ENCODE measurements at regions not wholly inside any gene's neighbourhood (a gene's known extent, or its start where the extent isn't known, plus 50 kb on each side); places are given as distances from the start of the nearest gene placed in this dataset.

DNA sequence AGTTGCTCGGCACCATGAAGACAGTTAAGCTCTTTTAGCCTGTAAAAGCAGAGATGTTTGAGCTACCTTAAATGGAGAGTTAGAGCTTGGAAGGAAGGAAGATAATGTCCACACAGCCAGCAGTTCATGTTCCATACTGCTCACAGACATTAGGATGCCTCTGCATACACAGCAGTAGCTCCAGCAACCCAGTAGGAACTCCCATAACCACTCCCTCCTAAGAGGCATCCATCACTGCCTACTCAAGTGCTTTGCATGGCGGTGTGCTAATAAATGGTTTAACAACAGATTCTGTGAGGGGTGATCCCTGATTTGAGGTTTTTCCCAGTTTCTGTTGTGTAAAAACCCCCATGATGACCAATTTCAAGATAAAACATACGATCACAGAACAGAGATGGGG, 286.4 kb downstream of the HACE1 start:
- no peak for DNase-seq

DNA sequence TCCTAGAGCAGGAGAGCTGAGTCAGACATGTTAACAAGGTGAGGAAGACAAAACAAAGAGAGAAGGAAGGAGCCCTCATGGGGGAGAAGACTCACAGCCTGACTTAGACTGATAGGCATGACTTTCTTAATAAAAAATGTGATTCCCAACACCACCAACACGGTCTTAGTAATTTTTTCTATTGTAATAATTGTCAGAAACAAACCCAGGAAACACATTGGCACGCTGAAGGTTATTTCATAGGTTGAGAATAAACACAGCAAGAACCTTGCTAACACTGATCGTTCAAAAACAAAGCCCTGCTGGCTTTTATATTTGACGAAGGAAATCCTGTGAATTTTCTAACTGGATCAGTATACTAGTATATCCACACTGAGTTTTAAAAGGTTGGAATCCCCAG, 286.8 kb downstream of the HACE1 start:
- no peak for DNase-seq

DNA sequence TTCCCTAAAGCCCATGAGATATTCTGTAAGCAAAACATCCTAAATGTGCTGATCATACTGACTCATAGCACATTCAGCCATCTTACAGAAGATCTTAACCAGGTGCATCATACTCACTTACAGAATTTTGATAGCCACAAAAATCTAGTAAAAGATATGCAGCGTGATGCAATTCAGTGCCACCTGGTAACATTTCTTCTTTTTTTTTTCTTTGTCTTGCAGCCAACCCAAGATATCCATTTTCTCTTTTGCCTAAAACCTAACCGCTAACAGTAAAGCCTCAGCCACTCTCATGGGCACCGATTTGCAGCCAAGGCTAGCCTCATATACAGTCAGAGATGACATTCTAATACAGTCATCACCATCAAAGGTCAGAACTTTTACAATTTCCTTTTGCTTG, 293.3 kb downstream of the HACE1 start:
- no peak for DNase-seq

DNA sequence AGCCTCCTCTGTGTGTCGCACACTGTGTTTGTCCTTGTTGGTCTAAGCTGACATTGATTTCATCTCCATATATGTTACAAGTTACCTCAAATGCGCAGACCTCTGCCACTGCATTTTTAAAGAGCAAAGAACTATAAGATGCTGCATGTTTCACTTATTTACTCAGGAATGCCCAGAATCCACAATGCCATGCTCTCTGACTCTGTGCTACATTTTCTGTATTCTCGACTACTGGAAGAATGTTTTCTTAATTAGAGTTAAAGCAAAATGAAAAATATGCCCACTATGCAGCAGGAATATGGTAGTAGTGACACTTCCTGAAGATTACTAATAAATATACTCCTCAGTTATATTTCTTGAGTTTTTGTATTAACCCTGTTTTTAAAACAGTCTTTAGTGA, 296.4 kb downstream of the HACE1 start:
- DNase-seq: no peak

DNA sequence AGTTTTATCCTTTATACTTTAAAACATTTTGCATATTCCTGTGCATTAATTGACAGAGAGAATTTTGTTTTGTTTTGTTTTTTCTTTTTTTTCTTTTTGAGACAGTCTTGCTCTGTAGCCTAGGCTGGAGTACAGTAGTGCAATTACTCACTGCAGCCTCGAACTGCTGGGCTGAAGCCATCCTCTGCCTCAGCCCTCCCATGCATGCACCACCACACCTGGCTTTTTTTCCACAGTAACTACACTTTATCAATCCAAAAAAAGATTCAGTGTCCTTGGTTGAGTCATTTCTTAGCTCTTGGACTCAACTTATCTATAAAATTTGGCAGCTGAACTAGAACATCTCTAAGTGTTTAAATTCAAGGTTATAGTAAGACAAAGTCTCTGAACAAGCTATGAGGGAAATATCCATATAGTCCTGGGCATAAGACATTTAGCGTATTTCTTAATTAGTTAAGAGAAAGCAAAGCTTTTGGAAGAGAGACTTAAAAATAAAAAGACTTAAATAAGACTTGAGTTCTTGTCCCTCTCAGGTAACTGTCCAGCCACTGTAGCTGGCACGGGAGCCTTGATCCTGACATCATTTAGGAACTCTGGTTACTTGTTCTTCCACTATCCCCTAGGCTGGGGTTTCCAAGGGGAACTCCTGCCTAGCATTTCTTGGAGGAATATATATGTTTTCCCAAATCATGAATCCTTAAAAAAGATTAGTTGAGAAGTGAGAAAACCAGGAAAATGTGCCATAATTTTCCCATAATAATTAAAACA, 300.1 kb downstream of the HACE1 start:
- no peak for DNase-seq

DNA sequence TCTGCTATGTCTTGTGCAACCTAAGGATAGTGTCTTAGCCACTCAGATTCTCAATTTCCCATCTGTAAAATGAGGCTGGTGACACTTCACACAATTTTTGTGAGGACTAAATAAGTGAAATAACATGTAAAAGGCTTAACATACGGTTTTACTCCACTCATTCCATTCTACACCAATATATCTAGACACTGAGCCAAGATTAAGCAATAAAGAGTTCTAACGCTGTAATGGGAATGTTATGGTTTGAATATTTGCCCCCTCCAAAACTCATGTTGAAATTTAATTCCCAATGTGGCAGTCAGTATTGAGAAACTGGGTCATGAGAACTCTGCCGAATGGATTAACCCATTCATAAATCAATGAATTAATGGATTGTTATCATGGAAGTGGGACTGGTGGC, 301.0 kb downstream of the HACE1 start:
- no peak for DNase-seq

DNA sequence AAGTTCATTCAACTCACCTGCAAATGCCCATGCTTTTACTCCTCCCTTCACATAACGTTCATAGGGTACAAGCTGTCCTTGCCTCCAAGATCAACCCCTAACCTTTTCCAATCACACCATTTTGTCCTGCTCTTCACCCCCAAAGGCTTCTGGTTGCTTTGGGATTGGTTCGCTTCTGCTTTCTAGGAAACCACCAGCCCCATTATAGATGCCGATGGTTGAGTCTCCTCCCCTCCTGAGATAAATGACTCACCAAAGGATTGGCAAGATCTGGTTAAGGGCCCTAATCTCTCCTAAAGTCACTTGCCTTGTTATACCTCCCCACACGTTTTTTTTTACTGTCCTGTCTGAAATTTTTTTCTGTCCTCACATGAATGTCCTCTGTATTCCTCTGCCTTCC, 311.4 kb downstream of the HACE1 start:
- DNase-seq: no peak

DNA sequence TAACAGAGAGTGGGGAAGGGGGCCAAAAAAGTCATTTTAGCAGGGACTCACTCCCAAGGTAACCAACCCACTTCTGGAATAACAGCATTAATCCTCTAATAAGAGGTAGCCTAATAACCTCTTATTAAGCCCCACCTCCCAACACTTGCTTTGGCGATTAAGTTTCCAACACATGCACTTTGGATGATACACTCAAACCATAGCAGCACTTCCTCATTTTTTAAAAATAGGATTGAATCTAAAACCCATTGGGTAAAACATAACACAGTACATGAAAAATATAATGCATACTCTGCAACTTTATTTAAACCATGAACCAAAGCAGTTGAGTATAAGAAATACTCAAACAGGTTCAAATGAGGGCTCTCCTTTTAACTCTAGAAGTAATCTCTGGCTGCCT, 318.3 kb downstream of the HACE1 start:
- DNase-seq: no peak

DNA sequence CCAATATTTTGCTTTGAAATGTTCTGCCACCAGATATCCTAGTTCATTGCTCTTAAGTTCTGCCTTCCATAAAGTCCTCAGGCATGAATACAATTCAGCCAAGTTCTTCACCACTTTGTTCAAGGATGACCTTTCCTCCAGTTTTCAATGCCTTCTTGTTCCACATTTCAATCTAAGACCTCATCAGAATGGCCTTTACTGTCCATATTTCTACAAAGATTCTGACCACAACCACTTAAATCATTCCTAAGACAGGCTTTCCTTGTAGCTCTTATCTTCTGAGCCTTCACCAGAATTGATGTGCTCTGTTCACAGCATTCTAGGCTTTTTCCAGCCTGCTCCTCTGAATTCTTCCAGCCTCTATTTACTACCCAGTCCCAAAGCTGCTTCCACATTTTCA, 319.0 kb downstream of the HACE1 start:
- no peak for DNase-seq

DNA sequence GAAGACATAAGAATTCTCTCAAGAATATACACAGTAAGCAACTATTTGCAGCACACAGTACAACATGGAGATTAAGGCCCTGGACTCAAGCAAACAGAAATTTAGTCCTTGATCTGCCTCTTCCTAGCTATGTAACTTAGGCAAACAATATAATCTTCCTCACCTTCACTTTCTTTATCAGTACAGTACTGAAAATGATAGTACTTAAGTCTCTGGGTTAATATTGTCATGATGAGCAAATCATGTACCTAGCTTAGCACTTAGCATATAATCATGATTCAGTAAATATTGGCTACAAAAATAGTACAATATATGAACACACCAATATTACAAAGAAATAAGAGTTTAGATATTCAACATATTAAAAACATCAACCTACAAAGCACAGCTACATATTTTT, 320.5 kb downstream of the HACE1 start:
- no peak for DNase-seq

DNA sequence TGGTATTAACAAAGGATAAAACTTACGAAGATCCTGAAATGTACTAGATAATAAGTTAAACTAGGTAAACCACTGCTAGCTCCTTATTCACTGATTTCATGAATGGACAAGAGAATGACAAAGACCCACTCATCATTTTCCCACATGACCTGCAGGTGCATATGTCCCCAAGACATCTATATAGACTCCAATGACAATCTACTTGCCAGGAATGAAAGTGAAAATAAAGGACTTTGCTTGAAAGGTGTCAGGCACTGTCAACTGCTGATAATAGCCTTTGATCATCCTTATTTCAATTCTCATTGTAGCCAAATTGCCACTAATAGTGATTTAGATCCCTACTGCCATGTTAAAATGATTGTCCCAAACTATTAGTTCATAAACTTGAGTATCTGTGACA, 321.8 kb downstream of the HACE1 start:
- no peak for DNase-seq

DNA sequence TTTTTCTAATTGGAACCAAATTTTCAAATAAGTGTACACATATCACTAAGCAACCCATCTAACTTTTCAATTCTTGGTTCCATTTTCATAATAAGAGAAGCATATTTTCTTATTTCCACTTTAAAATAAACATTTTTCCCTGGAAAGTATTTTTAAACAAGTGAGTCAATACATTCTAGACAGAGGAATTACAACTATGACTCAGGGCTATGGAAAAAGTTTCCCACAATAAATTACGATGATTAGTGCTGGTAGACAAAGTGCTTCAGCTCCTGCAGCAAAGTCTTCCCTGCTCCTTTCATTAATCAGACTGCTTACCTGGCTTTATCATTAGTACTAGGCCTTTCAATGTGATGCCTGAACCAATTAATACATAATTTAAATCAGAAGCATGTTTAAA, 322.5 kb downstream of the HACE1 start:
- no peak for DNase-seq

DNA sequence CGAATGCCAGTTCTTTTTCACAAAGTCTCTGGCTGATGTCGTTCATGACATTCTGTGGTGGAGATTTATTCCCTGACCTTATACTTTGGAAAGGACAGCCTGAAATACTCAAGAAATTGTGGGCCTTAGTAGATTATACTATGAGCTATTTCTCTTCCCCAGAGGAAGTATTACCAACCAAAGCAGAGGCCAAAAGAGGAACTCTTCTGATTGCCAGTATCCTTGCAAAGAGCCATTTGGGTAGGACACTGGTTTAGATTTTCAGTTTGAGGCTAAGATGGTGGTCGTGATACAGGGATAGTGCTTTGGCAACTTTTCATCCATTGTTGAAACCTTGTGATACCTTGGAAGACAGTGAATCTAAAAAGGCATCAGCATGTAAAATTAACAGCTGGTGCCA, 327.3 kb downstream of the HACE1 start:
- no peak for DNase-seq

DNA sequence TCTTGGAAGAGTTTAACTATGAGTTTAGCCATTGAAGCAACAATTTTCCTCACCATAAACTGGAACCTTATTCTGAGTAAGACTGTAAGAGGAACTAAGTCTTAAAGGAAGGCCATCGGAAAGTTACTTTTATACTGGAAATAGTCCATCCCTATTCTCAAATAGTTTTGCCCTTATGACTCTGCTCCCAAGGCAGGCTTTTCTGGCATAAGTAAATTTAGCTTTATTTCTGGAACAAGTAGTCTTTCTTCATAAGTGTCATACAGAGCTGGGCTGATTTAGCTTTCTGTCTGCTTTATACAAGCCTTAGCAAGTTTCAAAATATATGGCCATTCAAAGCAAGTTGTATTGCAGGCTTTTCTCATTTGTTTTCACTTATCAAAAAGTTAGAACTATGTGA, 328.1 kb downstream of the HACE1 start:
- no peak for DNase-seq

DNA sequence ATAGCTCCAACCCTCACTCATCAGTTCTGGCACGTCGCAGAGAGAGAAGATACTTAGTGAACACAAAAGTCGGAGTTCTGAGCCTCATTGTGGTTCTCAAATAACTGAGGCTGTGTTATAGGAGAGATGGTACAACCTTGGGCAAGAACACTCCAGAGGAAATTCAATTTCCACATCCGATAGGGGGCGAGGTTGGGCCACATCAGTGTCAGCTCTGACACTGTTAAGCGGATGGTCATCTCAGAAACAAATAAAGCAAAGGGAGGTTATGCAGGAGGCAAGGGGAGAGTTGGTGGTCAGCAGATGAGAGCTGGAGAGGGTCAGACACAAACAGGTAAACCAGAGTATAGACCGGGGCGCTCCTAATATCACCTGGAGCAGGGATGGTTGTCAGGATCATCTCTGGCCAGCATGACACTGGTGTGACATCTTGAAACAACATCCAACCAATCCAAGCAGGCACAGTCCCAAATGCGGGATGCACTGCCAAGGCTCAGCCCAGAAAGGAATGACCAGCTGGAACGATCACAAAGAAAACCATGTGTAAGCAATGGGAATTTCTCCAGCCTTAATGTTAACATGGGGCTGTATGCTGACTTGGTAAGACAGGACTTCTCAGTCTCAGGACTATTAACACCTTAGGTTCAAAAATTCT, 331.8 kb downstream of the HACE1 start:
- no peak for DNase-seq

DNA sequence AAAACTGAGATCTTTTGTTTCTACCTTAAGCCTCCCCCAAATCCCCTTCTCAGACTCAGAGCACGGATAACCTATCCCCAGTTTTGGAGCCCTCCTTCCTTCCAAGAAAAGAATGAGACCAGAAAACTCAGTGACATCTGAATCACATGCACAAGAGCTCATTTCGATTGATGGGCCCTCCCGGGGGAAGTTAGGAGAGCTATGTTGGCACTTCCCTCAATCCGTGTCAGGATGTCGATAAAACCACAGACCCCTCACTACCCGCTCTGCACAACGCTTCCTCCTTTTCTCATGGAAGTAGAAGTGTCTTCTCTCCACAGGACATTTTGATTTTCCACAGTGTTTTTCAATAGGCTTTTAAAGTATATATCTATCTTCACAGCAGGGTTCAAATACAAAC, 332.4 kb downstream of the HACE1 start:
- DNase-seq: no peak

DNA sequence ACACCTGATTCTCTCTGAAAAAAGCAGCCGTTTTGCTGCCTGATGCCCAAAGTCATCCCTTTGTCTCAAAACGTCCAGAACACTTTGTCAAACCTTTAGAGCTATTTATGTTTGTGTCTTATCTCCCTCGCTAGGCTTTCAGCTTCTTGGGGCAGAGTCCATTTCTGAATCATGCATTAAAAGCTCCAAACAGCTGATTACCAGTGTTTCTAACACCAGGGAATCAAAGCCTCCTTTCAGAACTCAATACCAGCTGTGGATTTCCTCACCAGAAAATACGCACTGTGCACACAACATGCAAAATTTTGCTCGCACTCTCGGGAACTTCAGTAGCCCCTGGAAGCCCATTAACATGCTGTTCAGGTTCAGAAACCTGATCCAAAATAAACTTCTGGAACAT, 333.3 kb downstream of the HACE1 start:
- DNase-seq: no peak

DNA sequence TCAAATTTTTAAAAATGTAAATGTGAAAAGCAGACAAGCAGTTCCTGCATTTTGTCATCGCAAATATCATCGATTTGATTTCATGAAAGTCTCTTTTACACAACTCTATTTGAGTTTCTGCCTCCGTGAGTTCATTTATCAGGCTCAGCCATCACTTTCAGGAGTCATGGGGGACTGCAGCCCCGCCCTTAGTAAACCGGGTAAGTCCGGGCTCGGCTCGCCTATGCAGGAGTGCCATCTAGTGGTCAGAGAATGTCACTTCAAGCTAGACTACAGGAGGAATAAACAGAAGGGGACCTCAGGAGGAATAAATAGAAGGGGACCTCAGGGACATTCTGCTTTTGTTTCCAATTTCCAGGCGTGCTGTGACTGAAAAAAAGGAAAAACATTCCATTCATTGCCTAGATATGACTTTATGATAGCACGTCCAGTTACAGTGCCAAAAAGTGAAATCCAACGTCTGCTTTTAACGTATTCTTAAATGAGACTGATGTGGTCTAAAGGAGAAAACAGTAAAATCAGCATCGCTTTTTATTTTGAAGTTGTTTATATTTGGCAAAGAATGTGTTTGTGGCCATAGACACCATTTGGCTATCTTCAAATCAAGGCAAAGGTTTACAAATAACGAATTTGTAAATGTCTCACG, 333.9 kb downstream of the HACE1 start:
- no peak for DNase-seq

DNA sequence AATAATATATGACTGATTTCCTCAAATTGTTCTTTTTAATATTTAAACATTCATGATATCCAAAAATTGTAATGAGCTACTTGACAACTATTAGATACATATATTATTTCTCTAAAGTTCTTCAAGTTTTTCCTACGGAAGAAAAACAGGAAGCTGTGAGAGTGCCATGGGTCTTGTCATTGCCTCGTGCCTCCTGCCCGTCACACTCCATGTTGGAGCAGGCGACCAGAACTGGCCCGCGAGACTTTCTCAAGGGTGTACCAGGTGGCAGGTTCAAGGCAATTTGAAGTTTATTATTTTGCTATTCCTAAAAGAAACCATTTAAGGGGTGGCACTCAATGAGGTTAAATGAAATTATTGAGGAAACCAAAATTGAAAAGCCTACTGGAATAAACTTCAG, 337.2 kb downstream of the HACE1 start:
- DNase-seq: no peak

DNA sequence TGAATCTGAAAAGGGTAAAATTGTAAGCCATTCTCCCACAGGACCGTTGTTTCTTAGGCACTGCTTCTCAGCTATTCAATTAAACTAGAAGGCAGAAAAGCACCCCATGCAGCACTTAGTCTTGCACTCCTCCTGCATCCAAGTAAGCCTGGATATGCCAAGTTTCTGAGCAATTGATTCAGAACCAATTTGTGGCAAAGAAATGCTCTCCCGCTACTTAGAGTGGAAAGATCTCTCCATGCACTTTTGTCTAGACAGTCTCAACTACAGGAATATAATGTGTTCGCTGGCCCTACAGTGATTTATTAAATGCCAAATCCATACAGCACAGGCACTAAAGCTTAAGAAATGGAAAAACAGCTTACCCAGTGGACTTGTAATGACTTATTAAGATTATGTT, 338.5 kb downstream of the HACE1 start:
- DNase-seq: no peak

DNA sequence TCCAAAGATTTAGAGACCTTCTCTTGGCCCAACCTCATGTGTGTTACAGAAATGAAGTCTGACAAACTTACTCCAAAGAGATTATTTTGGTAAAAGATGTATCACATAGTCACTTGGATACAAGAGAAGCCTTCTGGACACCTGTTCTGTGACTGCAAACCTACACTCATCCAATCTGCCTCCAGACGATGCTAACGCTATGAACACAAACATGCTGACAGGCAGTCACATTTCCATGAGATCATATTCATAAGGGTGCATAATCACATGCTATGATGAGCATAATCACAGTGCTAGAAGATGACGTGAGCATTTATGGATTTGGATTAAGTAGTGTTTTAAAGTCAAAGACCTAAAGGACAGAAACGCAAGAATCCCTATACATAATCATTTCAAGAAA, 340.2 kb downstream of the HACE1 start:
- DNase-seq: no peak

DNA sequence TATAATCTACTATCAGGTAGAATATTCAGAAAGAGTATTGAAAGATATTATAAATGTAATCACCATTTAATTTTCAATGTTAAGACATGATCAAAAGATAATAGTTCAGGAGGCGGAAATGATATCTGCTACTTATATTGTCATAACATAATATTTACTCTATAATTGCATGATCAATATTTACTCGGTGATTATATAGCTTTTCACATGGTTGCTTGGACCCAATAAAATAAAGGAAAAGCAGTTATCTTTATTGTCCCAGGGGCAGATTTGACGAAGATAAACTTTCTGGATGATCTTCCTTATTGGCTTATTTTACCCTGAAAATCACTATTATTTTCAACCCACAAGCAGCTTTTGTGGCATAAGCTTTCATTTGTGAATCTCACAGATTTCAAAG, 350.4 kb downstream of the HACE1 start:
- no peak for DNase-seq

DNA sequence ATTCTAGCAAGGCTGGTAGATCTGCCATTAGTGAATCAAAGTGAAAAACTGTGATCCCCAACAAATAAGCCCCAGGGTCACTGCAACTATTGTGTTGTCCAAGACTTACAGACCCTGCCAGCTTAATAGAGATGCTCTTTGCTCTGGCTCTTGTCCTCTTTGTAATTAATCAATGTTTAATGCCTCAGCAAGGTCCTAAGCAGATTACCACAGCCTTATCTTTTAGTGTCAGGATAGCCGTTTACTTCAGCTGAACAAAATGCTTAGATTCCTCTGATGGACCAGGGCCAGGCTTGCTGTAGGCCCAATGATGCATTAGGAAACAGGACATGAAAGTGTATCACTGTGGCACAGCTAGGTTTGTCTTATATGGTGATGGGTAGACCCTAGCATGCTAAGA, 353.3 kb downstream of the HACE1 start:
- no peak for DNase-seq

DNA sequence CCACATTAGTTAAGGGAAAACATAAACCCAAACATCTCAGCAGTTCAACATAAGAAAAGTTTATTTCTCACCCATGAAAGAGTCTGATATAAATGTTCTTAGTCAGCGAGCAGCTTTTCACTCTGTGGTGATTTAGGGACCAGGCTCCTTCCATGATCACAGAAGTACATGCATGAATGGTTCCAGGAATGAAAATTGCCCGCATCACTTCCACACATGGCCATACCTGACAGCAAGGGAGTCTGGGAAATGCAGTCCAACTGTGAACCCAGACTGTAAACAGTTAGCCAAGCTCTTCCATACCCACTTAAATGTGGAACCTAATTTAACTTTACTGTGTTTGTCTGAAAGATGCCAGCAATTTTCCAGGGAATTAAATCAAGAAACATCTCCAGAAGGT, 353.9 kb downstream of the HACE1 start:
- DNase-seq: no peak

DNA sequence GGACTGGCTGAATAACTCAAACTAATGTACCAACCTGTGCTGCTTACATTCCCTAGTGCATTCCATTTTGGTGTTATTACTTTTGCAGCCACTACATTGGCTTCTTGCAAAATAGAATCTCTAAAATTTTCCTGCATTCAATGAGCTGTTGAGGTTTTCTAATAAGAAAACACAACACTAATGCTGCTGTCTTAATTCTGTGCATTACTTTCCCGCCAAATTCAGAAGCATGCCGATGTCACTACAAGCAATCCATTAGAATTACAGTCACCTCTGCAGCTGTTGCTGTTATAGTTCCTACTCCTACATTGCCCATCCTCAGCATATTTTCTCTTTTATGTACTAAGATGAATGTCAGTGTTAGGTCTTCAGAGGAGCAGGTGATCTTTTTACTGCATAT, 359.5 kb downstream of the HACE1 start:
- DNase-seq: no peak
